DMS 273 (cell line): ENCODE measurements at regions not wholly inside any gene's neighbourhood (a gene's known extent, or its start where the extent isn't known, plus 50 kb on each side); places are given as distances from the start of the nearest gene placed in this dataset.

Experiments
- DNase-seq: peaks from one replicate; lab custom pipeline; 2025; ENCODE audit not compliant: unreplicated experiment; lab: John Stamatoyannopoulos, UW

GRCh38 chr10:3016016-3016415 is 51.3 kb upstream of the PFKP start:
- DNase-seq = no peak

GRCh38 chr10:3014968-3015367 is 52.4 kb upstream of the PFKP start:
- DNase-seq = no peak

GRCh38 chr10:3012223-3012622 is 55.1 kb upstream of the PFKP start:
- no peak for DNase-seq

GRCh38 chr10:3010816-3011460 is 56.4 kb upstream of the PFKP start:
- DNase-seq = no peak

GRCh38 chr10:3010334-3010733 is 57.0 kb upstream of the PFKP start:
- DNase-seq = no peak

- no peak for DNase-seq
Measured at GRCh38 chr10:3009341-3009740, 58.0 kb upstream of the PFKP start.

- DNase-seq = no peak
Measured at GRCh38 chr10:3008518-3009195, 58.7 kb upstream of the PFKP start.

- no peak for DNase-seq
Measured at GRCh38 chr10:3006607-3007006, 60.7 kb upstream of the PFKP start.

- no peak for DNase-seq
Measured at GRCh38 chr10:3006093-3006492, 61.3 kb upstream of the PFKP start.

GRCh38 chr10:3002304-3002703 is 65.0 kb upstream of the PFKP start:
- DNase-seq = no peak

- DNase-seq = no peak
Measured at GRCh38 chr10:3000048-3000447, 67.3 kb upstream of the PFKP start.

- DNase-seq = no peak
Measured at GRCh38 chr10:2994221-2994961, 73.0 kb upstream of the PFKP start.

GRCh38 chr10:2993636-2994035 is 73.7 kb upstream of the PFKP start:
- no peak for DNase-seq

GRCh38 chr10:2992401-2993198 is 74.7 kb upstream of the PFKP start:
- no peak for DNase-seq

GRCh38 chr10:2990764-2991163 is 76.6 kb upstream of the PFKP start:
- DNase-seq = no peak

- no peak for DNase-seq
Measured at GRCh38 chr10:2989292-2989947, 77.9 kb upstream of the PFKP start.

GRCh38 chr10:2987185-2987768 is 80.1 kb upstream of the PFKP start:
- no peak for DNase-seq

- no peak for DNase-seq
Measured at GRCh38 chr10:2986391-2986801, 81.0 kb upstream of the PFKP start.

- DNase-seq = no peak
Measured at GRCh38 chr10:2985729-2986232, 81.6 kb upstream of the PFKP start.

GRCh38 chr10:2984682-2985081 is 82.7 kb upstream of the PFKP start:
- no peak for DNase-seq
